ENCODE measurements at regions not wholly inside any gene's neighbourhood (a gene's known extent, or its start where the extent isn't known, plus 50 kb on each side); places are given as distances from the start of the nearest gene placed in this dataset.

GRCh38 chr14:71526388-71526787 lies 405.8 kb upstream of the RGS6 start:
- no peaks in the 10 kb centered on the region for H3K27me3 ChIP-seq (ENCODE audit: control insufficient read depth, insufficient read depth, low read length)
- H3K9ac ChIP-seq (ENCODE audit: low read length in 3 of 3) = no peak overlapping the region
- H3K4me3 ChIP-seq (ENCODE audit: low read length in 3 of 3) = no peak overlapping the region
- H3K4me1 ChIP-seq (ENCODE audit: control insufficient read depth in 2 of 3, insufficient read depth in 2 of 3, low read depth in 1 of 3, low read length in 3 of 3) = peaks cover 3 to 5% (median 4%) of the 10 kb centered on the region in 3 donors
- intact Hi-C loops (cut with DNase I) = no loop called here
- TF ChIP-seq CTCF (IDR thresholded peaks at IDR 0.05; ENCODE audit: borderline replicate concordance, extremely low read depth, insufficient read depth) = no peak
- H3K9me3 ChIP-seq (ENCODE audit: control insufficient read depth in 2 of 3, insufficient read depth in 1 of 3, low read length in 3 of 3) = no peaks in the 10 kb centered on the region
- no peak for FAIRE-seq
- H3K27ac ChIP-seq (ENCODE audit: low read depth in 2 of 2, low read length in 2 of 2) = no peak overlapping the region
- no peaks in the 10 kb centered on the region for H3K36me3 ChIP-seq (ENCODE audit: control insufficient read depth in 2 of 3, insufficient read depth in 3 of 3, low read length in 3 of 3)
- DNase-seq = no peak

- no peak for DNase-seq
- no peak for FAIRE-seq
- Histone ChIP-seq H3K4me1 (ENCODE audit: control insufficient read depth in 2 of 3, insufficient read depth in 2 of 3, low read depth in 1 of 3, low read length in 3 of 3) (peaks cover 3 to 5% (median 4%) of the 10 kb centered on the region in 3 donors), H3K9ac (ENCODE audit: low read length in 3 of 3) (no peak overlapping the region), H3K36me3 (ENCODE audit: control insufficient read depth in 2 of 3, insufficient read depth in 3 of 3, low read length in 3 of 3) (no peaks in the 10 kb centered on the region), H3K27ac (ENCODE audit: low read depth in 2 of 2, low read length in 2 of 2) (no peak overlapping the region), H3K27me3 (ENCODE audit: control insufficient read depth, insufficient read depth, low read length) (no peaks in the 10 kb centered on the region), H3K9me3 (ENCODE audit: control insufficient read depth in 2 of 3, insufficient read depth in 1 of 3, low read length in 3 of 3) (no peaks in the 10 kb centered on the region), H3K4me3 (ENCODE audit: low read length in 3 of 3) (no peak overlapping the region)
- intact Hi-C loops (cut with DNase I) = no loop called here
- TF ChIP-seq CTCF (IDR thresholded peaks at IDR 0.05; ENCODE audit: borderline replicate concordance, extremely low read depth, insufficient read depth) = no peak
These were observed 404.4 kb upstream of the RGS6 start for GRCh38 chr14:71527838-71528237.

- FAIRE-seq = peak; percentile 8
- no peak overlapping the region for H3K9ac ChIP-seq (ENCODE audit: low read length in 3 of 3)
- no peaks in the 10 kb centered on the region for H3K36me3 ChIP-seq (ENCODE audit: control insufficient read depth in 2 of 3, insufficient read depth in 3 of 3, low read length in 3 of 3)
- H3K4me1 ChIP-seq (ENCODE audit: control insufficient read depth in 2 of 3, insufficient read depth in 2 of 3, low read depth in 1 of 3, low read length in 3 of 3) = peaks cover 3 to 5% (median 4%) of the 10 kb centered on the region in 3 donors
- peak overlapping the region in 1 of 2 donors; percentile 13 for H3K27ac ChIP-seq (ENCODE audit: low read depth in 2 of 2, low read length in 2 of 2)
- intact Hi-C loops (cut with DNase I) = no loop called here
- TF ChIP-seq CTCF (IDR thresholded peaks at IDR 0.05; ENCODE audit: borderline replicate concordance, extremely low read depth, insufficient read depth) = no peak
- peak in 1 of 5 donors; percentile 67 for DNase-seq
- no peaks in the 10 kb centered on the region for H3K9me3 ChIP-seq (ENCODE audit: control insufficient read depth in 2 of 3, insufficient read depth in 1 of 3, low read length in 3 of 3)
- no peaks in the 10 kb centered on the region for H3K27me3 ChIP-seq (ENCODE audit: control insufficient read depth, insufficient read depth, low read length)
- no peak overlapping the region for H3K4me3 ChIP-seq (ENCODE audit: low read length in 3 of 3)
These were observed 402.4 kb upstream of the RGS6 start for GRCh38 chr14:71529848-71530247.

GRCh38 chr14:71532344-71532743 lies 399.9 kb upstream of the RGS6 start:
- intact Hi-C loops (cut with DNase I) = no loop called here
- Histone ChIP-seq H3K36me3 (ENCODE audit: control insufficient read depth in 2 of 3, insufficient read depth in 3 of 3, low read length in 3 of 3) (no peaks in the 10 kb centered on the region), H3K4me1 (ENCODE audit: control insufficient read depth in 2 of 3, insufficient read depth in 2 of 3, low read depth in 1 of 3, low read length in 3 of 3) (peaks cover 3 to 5% (median 4%) of the 10 kb centered on the region in 3 donors), H3K9ac (ENCODE audit: low read length in 3 of 3) (no peak overlapping the region), H3K9me3 (ENCODE audit: control insufficient read depth in 2 of 3, insufficient read depth in 1 of 3, low read length in 3 of 3) (no peaks in the 10 kb centered on the region), H3K27me3 (ENCODE audit: control insufficient read depth, insufficient read depth, low read length) (no peaks in the 10 kb centered on the region), H3K4me3 (ENCODE audit: low read length in 3 of 3) (no peak overlapping the region), H3K27ac (ENCODE audit: low read depth in 2 of 2, low read length in 2 of 2) (no peak overlapping the region)
- no peak for DNase-seq
- no peak for TF ChIP-seq CTCF (IDR thresholded peaks at IDR 0.05; ENCODE audit: borderline replicate concordance, extremely low read depth, insufficient read depth)
- FAIRE-seq = no peak

Measured in kidney (tissue), 13 donors.